ENCODE measurements at regions not wholly inside any gene's neighbourhood (a gene's known extent, or its start where the extent isn't known, plus 50 kb on each side); places are given as distances from the start of the nearest gene placed in this dataset.

- H3K9me3 Mint-ChIP-seq = no peaks in the 10 kb centered on the region
- no peaks in the 10 kb centered on the region for H3K27me3 Mint-ChIP-seq (ENCODE audit: insufficient read depth)
- no peak overlapping the region for H3K27ac Mint-ChIP-seq
- no peak for DNase-seq (ENCODE audit: low spot score)
- intact Hi-C loops (cut with micrococcal nuclease) = no loop called here
- H3K4me1 Mint-ChIP-seq (ENCODE audit: low read depth) = no peaks in the 10 kb centered on the region
- no peak overlapping the region for H3K4me3 Mint-ChIP-seq
- no peaks in the 10 kb centered on the region for H3K36me3 Mint-ChIP-seq (ENCODE audit: low read depth)
Observed at GRCh38 chr5:2570586-2570985, 180.9 kb downstream of the IRX2 start.

- Mint-ChIP-seq H3K9me3 (no peaks in the 10 kb centered on the region), H3K4me1 (ENCODE audit: low read depth) (no peaks in the 10 kb centered on the region), H3K36me3 (ENCODE audit: low read depth) (no peaks in the 10 kb centered on the region), H3K4me3 (no peak overlapping the region), H3K27me3 (ENCODE audit: insufficient read depth) (no peaks in the 10 kb centered on the region), H3K27ac (no peak overlapping the region)
- intact Hi-C loops (cut with micrococcal nuclease) = no loop called here
- DNase-seq (ENCODE audit: low spot score) = no peak
Observed at GRCh38 chr5:2569774-2570542, 181.5 kb downstream of the IRX2 start.

- Mint-ChIP-seq H3K36me3 (ENCODE audit: low read depth) (no peaks in the 10 kb centered on the region), H3K4me1 (ENCODE audit: low read depth) (no peaks in the 10 kb centered on the region), H3K9me3 (no peaks in the 10 kb centered on the region), H3K27me3 (ENCODE audit: insufficient read depth) (no peaks in the 10 kb centered on the region), H3K4me3 (no peak overlapping the region), H3K27ac (no peak overlapping the region)
- intact Hi-C loops (cut with micrococcal nuclease) = no loop called here
- DNase-seq (ENCODE audit: low spot score) = no peak
Observed at GRCh38 chr5:2569176-2569575, 182.3 kb downstream of the IRX2 start.

GRCh38 chr5:2566284-2566683, 185.2 kb downstream of the IRX2 start:
- no peaks in the 10 kb centered on the region for H3K27me3 Mint-ChIP-seq (ENCODE audit: insufficient read depth)
- no peak for DNase-seq (ENCODE audit: low spot score)
- H3K4me1 Mint-ChIP-seq (ENCODE audit: low read depth) = no peaks in the 10 kb centered on the region
- no peaks in the 10 kb centered on the region for H3K36me3 Mint-ChIP-seq (ENCODE audit: low read depth)
- H3K9me3 Mint-ChIP-seq = no peaks in the 10 kb centered on the region
- intact Hi-C loops (cut with micrococcal nuclease) = no loop called here
- no peak overlapping the region for H3K27ac Mint-ChIP-seq
- no peak overlapping the region for H3K4me3 Mint-ChIP-seq

- intact Hi-C loops (cut with micrococcal nuclease) = no loop called here
- H3K9me3 Mint-ChIP-seq = peaks cover 1% of the 10 kb centered on the region
- no peak overlapping the region for H3K27ac Mint-ChIP-seq
- H3K36me3 Mint-ChIP-seq (ENCODE audit: low read depth) = no peaks in the 10 kb centered on the region
- H3K27me3 Mint-ChIP-seq (ENCODE audit: insufficient read depth) = no peaks in the 10 kb centered on the region
- no peak overlapping the region for H3K4me3 Mint-ChIP-seq
- no peak for DNase-seq (ENCODE audit: low spot score)
- no peaks in the 10 kb centered on the region for H3K4me1 Mint-ChIP-seq (ENCODE audit: low read depth)
Observed at GRCh38 chr5:2565147-2565546, 186.3 kb downstream of the IRX2 start.

GRCh38 chr5:2563046-2563445, 188.4 kb downstream of the IRX2 start:
- Mint-ChIP-seq H3K36me3 (ENCODE audit: low read depth) (no peaks in the 10 kb centered on the region), H3K4me3 (no peak overlapping the region), H3K4me1 (ENCODE audit: low read depth) (no peaks in the 10 kb centered on the region), H3K27ac (no peak overlapping the region), H3K27me3 (ENCODE audit: insufficient read depth) (no peaks in the 10 kb centered on the region), H3K9me3 (peaks cover 4% of the 10 kb centered on the region)
- DNase-seq (ENCODE audit: low spot score) = no peak
- intact Hi-C loops (cut with micrococcal nuclease) = no loop called here

- H3K27ac Mint-ChIP-seq = no peak overlapping the region
- H3K4me3 Mint-ChIP-seq = no peak overlapping the region
- intact Hi-C loops (cut with micrococcal nuclease) = no loop called here
- no peaks in the 10 kb centered on the region for H3K27me3 Mint-ChIP-seq (ENCODE audit: insufficient read depth)
- no peaks in the 10 kb centered on the region for H3K36me3 Mint-ChIP-seq (ENCODE audit: low read depth)
- H3K4me1 Mint-ChIP-seq (ENCODE audit: low read depth) = no peaks in the 10 kb centered on the region
- H3K9me3 Mint-ChIP-seq = peaks cover 4% of the 10 kb centered on the region
- DNase-seq (ENCODE audit: low spot score) = no peak
Observed at GRCh38 chr5:2562036-2562435, 189.4 kb downstream of the IRX2 start.

GRCh38 chr5:2560435-2560834, 191.0 kb downstream of the IRX2 start:
- H3K27me3 Mint-ChIP-seq (ENCODE audit: insufficient read depth) = no peaks in the 10 kb centered on the region
- H3K36me3 Mint-ChIP-seq (ENCODE audit: low read depth) = no peaks in the 10 kb centered on the region
- peaks cover 10% of the 10 kb centered on the region for H3K9me3 Mint-ChIP-seq
- no peak overlapping the region for H3K27ac Mint-ChIP-seq
- no peak for DNase-seq (ENCODE audit: low spot score)
- intact Hi-C loops (cut with micrococcal nuclease) = no loop called here
- no peak overlapping the region for H3K4me3 Mint-ChIP-seq
- H3K4me1 Mint-ChIP-seq (ENCODE audit: low read depth) = no peaks in the 10 kb centered on the region

GRCh38 chr5:2557435-2557834, 194.0 kb downstream of the IRX2 start:
- Mint-ChIP-seq H3K9me3 (peaks cover 37% of the 10 kb centered on the region), H3K4me3 (no peak overlapping the region), H3K4me1 (ENCODE audit: low read depth) (no peaks in the 10 kb centered on the region), H3K27ac (no peak overlapping the region), H3K36me3 (ENCODE audit: low read depth) (no peaks in the 10 kb centered on the region), H3K27me3 (ENCODE audit: insufficient read depth) (no peaks in the 10 kb centered on the region)
- intact Hi-C loops (cut with micrococcal nuclease) = no loop called here
- no peak for DNase-seq (ENCODE audit: low spot score)

- Mint-ChIP-seq H3K4me3 (no peak overlapping the region), H3K4me1 (ENCODE audit: low read depth) (no peaks in the 10 kb centered on the region), H3K9me3 (peaks cover 42% of the 10 kb centered on the region), H3K27ac (no peak overlapping the region), H3K36me3 (ENCODE audit: low read depth) (no peaks in the 10 kb centered on the region), H3K27me3 (ENCODE audit: insufficient read depth) (no peaks in the 10 kb centered on the region)
- intact Hi-C loops (cut with micrococcal nuclease) = no loop called here
- DNase-seq (ENCODE audit: low spot score) = no peak
Observed at GRCh38 chr5:2556375-2556966, 195.0 kb downstream of the IRX2 start.

- H3K4me1 Mint-ChIP-seq (ENCODE audit: low read depth) = no peaks in the 10 kb centered on the region
- H3K27me3 Mint-ChIP-seq (ENCODE audit: insufficient read depth) = no peaks in the 10 kb centered on the region
- H3K36me3 Mint-ChIP-seq (ENCODE audit: low read depth) = no peaks in the 10 kb centered on the region
- no peak overlapping the region for H3K27ac Mint-ChIP-seq
- peaks cover 40% of the 10 kb centered on the region for H3K9me3 Mint-ChIP-seq
- intact Hi-C loops (cut with micrococcal nuclease) = no loop called here
- DNase-seq (ENCODE audit: low spot score) = no peak
- H3K4me3 Mint-ChIP-seq = no peak overlapping the region
Observed at GRCh38 chr5:2553611-2554010, 197.9 kb downstream of the IRX2 start.

GRCh38 chr5:2550509-2550908, 201.0 kb downstream of the IRX2 start:
- Mint-ChIP-seq H3K36me3 (ENCODE audit: low read depth) (no peaks in the 10 kb centered on the region), H3K4me3 (no peak overlapping the region), H3K27me3 (ENCODE audit: insufficient read depth) (no peaks in the 10 kb centered on the region), H3K27ac (no peak overlapping the region), H3K4me1 (ENCODE audit: low read depth) (no peaks in the 10 kb centered on the region), H3K9me3 (peaks cover 45% of the 10 kb centered on the region)
- intact Hi-C loops (cut with micrococcal nuclease) = no loop called here
- no peak for DNase-seq (ENCODE audit: low spot score)

- intact Hi-C loops (cut with micrococcal nuclease) = no loop called here
- no peaks in the 10 kb centered on the region for H3K27me3 Mint-ChIP-seq (ENCODE audit: insufficient read depth)
- H3K9me3 Mint-ChIP-seq = peaks cover 40% of the 10 kb centered on the region
- DNase-seq (ENCODE audit: low spot score) = no peak
- no peaks in the 10 kb centered on the region for H3K4me1 Mint-ChIP-seq (ENCODE audit: low read depth)
- no peak overlapping the region for H3K4me3 Mint-ChIP-seq
- H3K36me3 Mint-ChIP-seq (ENCODE audit: low read depth) = no peaks in the 10 kb centered on the region
- no peak overlapping the region for H3K27ac Mint-ChIP-seq
Observed at GRCh38 chr5:2549900-2550299, 201.6 kb downstream of the IRX2 start.

- intact Hi-C loops (cut with micrococcal nuclease) = no loop called here
- peaks cover 34% of the 10 kb centered on the region for H3K9me3 Mint-ChIP-seq
- no peak overlapping the region for H3K27ac Mint-ChIP-seq
- H3K27me3 Mint-ChIP-seq (ENCODE audit: insufficient read depth) = no peaks in the 10 kb centered on the region
- H3K4me1 Mint-ChIP-seq (ENCODE audit: low read depth) = no peaks in the 10 kb centered on the region
- no peak overlapping the region for H3K4me3 Mint-ChIP-seq
- DNase-seq (ENCODE audit: low spot score) = no peak
- H3K36me3 Mint-ChIP-seq (ENCODE audit: low read depth) = no peaks in the 10 kb centered on the region
Observed at GRCh38 chr5:2549354-2549753, 202.1 kb downstream of the IRX2 start.
